ENCODE measurements at regions not wholly inside any gene's neighbourhood (a gene's known extent, or its start where the extent isn't known, plus 50 kb on each side); places are given as distances from the start of the nearest gene placed in this dataset.

GRCh38 chr11:115897707-115898106 lies 393.5 kb upstream of the CADM1 start:
- Histone ChIP-seq H3K36me3 (no peaks in the 10 kb centered on the region), H3K4me2 (no peak overlapping the region), H4K20me1 (ENCODE audit: low read depth) (no peaks in the 10 kb centered on the region), H3K27ac (no peak overlapping the region), H3K27me3 (no peaks in the 10 kb centered on the region), H2AFZ (replicated peaks) (no peak overlapping the region), H3K9ac (no peak overlapping the region), H3K79me2 (ENCODE audit: low read depth) (no peaks in the 10 kb centered on the region), H3K4me3 (no peak overlapping the region), H3K9me3 (ENCODE audit: low read depth) (no peaks in the 10 kb centered on the region), H3F3A (ENCODE audit: low read depth) (no peaks in the 10 kb centered on the region), H3K4me1 (peaks cover 1% of the 10 kb centered on the region)
- Mint-ChIP-seq H3K9me3 (no peaks in the 10 kb centered on the region), H3K4me1 (no peaks in the 10 kb centered on the region), H3K27me3 (ENCODE audit: insufficient read depth, low read depth) (no peaks in the 10 kb centered on the region), H3K36me3 (no peaks in the 10 kb centered on the region), H3K27ac (no peak overlapping the region), H3K4me3 (no peak overlapping the region)
- TF ChIP-seq EZH2 (IDR thresholded peaks at IDR 0.05) (no peak), CTCF (IDR thresholded peaks at IDR 0.05) (no peak), EZH2phosphoT487 (IDR thresholded peaks at IDR 0.05) (no peak)
- DNase-seq (ENCODE audit: low spot score): no peak

GRCh38 chr11:115896084-115896483 lies 391.9 kb upstream of the CADM1 start:
- H3K9me3 Mint-ChIP-seq: no peaks in the 10 kb centered on the region
- H3F3A ChIP-seq (ENCODE audit: low read depth): no peaks in the 10 kb centered on the region
- no peak overlapping the region for H2AFZ ChIP-seq (replicated peaks)

GRCh38 chr11:115895594-115895993 lies 391.4 kb upstream of the CADM1 start:
- Histone ChIP-seq H3K27ac (no peak overlapping the region), H4K20me1 (ENCODE audit: low read depth) (no peaks in the 10 kb centered on the region), H3K9ac (no peak overlapping the region), H3K27me3 (no peaks in the 10 kb centered on the region), H3F3A (ENCODE audit: low read depth) (no peaks in the 10 kb centered on the region), H3K36me3 (no peaks in the 10 kb centered on the region), H3K4me1 (no peaks in the 10 kb centered on the region), H3K4me3 (no peak overlapping the region), H3K4me2 (no peak overlapping the region), H2AFZ (replicated peaks) (no peak overlapping the region), H3K79me2 (ENCODE audit: low read depth) (no peaks in the 10 kb centered on the region), H3K9me3 (ENCODE audit: low read depth) (no peaks in the 10 kb centered on the region)
- Mint-ChIP-seq H3K4me3 (no peak overlapping the region), H3K27me3 (ENCODE audit: insufficient read depth, low read depth) (peaks cover 6% of the 10 kb centered on the region), H3K27ac (no peak overlapping the region), H3K36me3 (no peaks in the 10 kb centered on the region), H3K4me1 (no peaks in the 10 kb centered on the region), H3K9me3 (no peaks in the 10 kb centered on the region)
- TF ChIP-seq EZH2phosphoT487 (IDR thresholded peaks at IDR 0.05): no peak
- TF ChIP-seq CTCF (IDR thresholded peaks at IDR 0.05): no peak
- TF ChIP-seq EZH2 (IDR thresholded peaks at IDR 0.05): no peak
- DNase-seq (ENCODE audit: low spot score): no peak

More at GRCh38 chr11:115896084-115896483, 391.9 kb upstream of the CADM1 start:
- H3K27ac Mint-ChIP-seq: no peak overlapping the region
- Histone ChIP-seq H3K4me2 (no peak overlapping the region), H3K36me3 (no peaks in the 10 kb centered on the region), H3K9me3 (ENCODE audit: low read depth) (no peaks in the 10 kb centered on the region), H3K9ac (no peak overlapping the region), H3K4me3 (no peak overlapping the region), H3K4me1 (no peaks in the 10 kb centered on the region), H4K20me1 (ENCODE audit: low read depth) (no peaks in the 10 kb centered on the region), H3K27ac (no peak overlapping the region), H3K27me3 (no peaks in the 10 kb centered on the region), H3K79me2 (ENCODE audit: low read depth) (no peaks in the 10 kb centered on the region)
- H3K27me3 Mint-ChIP-seq (ENCODE audit: insufficient read depth, low read depth): peaks cover 3% of the 10 kb centered on the region
- no peaks in the 10 kb centered on the region for H3K36me3 Mint-ChIP-seq
- no peak overlapping the region for H3K4me3 Mint-ChIP-seq
- no peak for TF ChIP-seq CTCF (IDR thresholded peaks at IDR 0.05)
- TF ChIP-seq EZH2phosphoT487 (IDR thresholded peaks at IDR 0.05): no peak
- no peak for TF ChIP-seq EZH2 (IDR thresholded peaks at IDR 0.05)
- DNase-seq (ENCODE audit: low spot score): no peak
- no peaks in the 10 kb centered on the region for H3K4me1 Mint-ChIP-seq
